K562 (cell line): ENCODE measurements at regions not wholly inside any gene's neighbourhood (a gene's known extent, or its start where the extent isn't known, plus 50 kb on each side); places are given as distances from the start of the nearest gene placed in this dataset.

Source experiments
- ATAC-seq: fragments of 200-7000 bp; cut with Tn5 transposase; 3 replicates; pipeline ENCODE4 v1.9.1; 2020; ENCODE audit warnings: moderate library complexity
- BruUV-seq: library from RNA; stranded (reverse); fragments of 400-500 nt; replicated peaks from 2 replicates; lab custom pipeline; 2021; lab: Mats Ljungman, UMichigan
- CTCF ChIA-PET: fragments of 300-600 bp; formaldehyde crosslinking; extraction: SDS; loops from one replicate; lab custom pipeline; 2021; ENCODE audit warnings: low intra/inter-chr PET ratio; lab: Yijun Ruan, JAX
- POLR2A ChIA-PET: fragments of 300-600, 350-650 bp; sonication (Branson Sonifier 250); formaldehyde crosslinking; extraction: SDS; loops from one replicate; lab custom pipeline; 2021; ENCODE audit warnings: antibody characterized with exemption, inconsistent platforms; lab: Yijun Ruan, JAX
- DNase-seq, 4 experiments: peaks; one replicate each; pipeline versions ENCODE4 v3.0.0 to v3.0.0-alpha.2; 2011 to 2018; ENCODE audit warnings: low spot score in 3 of 4, mixed read lengths in 3 of 4; ENCODE audit errors: extremely low read depth in 1 of 4
- FAIRE-seq: peaks from 2 replicates; lab custom pipeline; 2011; peaks lifted over from hg19 to GRCh38; lab: Jason Lieb, UNC
- H2AFZ ChIP-seq: 2 replicates; pipeline ENCODE4 v1.6.0; 2011; ENCODE audit warnings: low read depth, low read length, control low read depth, inconsistent platforms
- H3K27ac ChIP-seq: fragments of 200-600 bp; 3 replicates; pipeline ENCODE4 v1.8.0; 2011; ENCODE audit warnings: low read depth, mild to moderate bottlenecking, control low read depth, inconsistent platforms, low read length, moderate library complexity, mixed read lengths; ENCODE audit errors: extremely low read depth
- H3K27me3 ChIP-seq, 2 experiments: fragments of 300-600 bp in 1 of 2; 2 replicates in 1 of 2; 3 replicates in 1 of 2; pipeline versions ENCODE4 v1.6.0 to v1.8.0; 2011; ENCODE audit warnings: inconsistent platforms in 2 of 2, low read length in 2 of 2, mild to moderate bottlenecking in 1 of 2, mixed read lengths in 1 of 2, moderate library complexity in 1 of 2; ENCODE audit not compliant: control insufficient read depth in 2 of 2, insufficient read depth in 2 of 2
- H3K36me3 ChIP-seq: fragments of 300-600 bp; 3 replicates; pipeline ENCODE4 v1.8.0; 2011; ENCODE audit warnings: mild to moderate bottlenecking, low read length, inconsistent platforms; ENCODE audit not compliant: control insufficient read depth, insufficient read depth
- H3K4me1 ChIP-seq, 2 experiments: fragments of 200-600 bp in 1 of 2; replicated peaks in 1 of 2; 2 replicates in 1 of 2; 3 replicates in 1 of 2; pipeline versions ENCODE4 v1.5.1 to v1.8.0; 2011; ENCODE audit warnings: inconsistent platforms in 2 of 2, low read length in 2 of 2, mild to moderate bottlenecking in 1 of 2, mixed read lengths in 1 of 2, moderate library complexity in 1 of 2; ENCODE audit not compliant: control insufficient read depth in 2 of 2, insufficient read depth in 2 of 2
- H3K4me2 ChIP-seq: 2 replicates; pipeline ENCODE4 v1.6.1; 2011; ENCODE audit warnings: low read length, control low read depth, inconsistent platforms, mixed read lengths; ENCODE audit not compliant: insufficient read depth
- H3K4me3 ChIP-seq: fragments of 200-600 bp; sonication (generic), shearing (Covaris generic); 2 replicates; pipeline ENCODE4 v1.5.1; 2016; ENCODE audit warnings: control low read depth, inconsistent platforms
- H3K79me2 ChIP-seq: fragments of 200-600 bp; 3 replicates; pipeline ENCODE4 v1.8.0; 2011; ENCODE audit warnings: low read length, inconsistent platforms; ENCODE audit not compliant: control insufficient read depth, insufficient read depth
- H3K9ac ChIP-seq, 2 experiments: 2 replicates each; pipeline versions ENCODE4 v1.6.0 to v1.6.1; 2011; ENCODE audit warnings: low read depth in 2 of 2, low read length in 2 of 2, control low read depth in 1 of 2, inconsistent platforms in 1 of 2, mild to moderate bottlenecking in 1 of 2, mixed read lengths in 1 of 2; ENCODE audit not compliant: insufficient read depth in 1 of 2
- H3K9me1 ChIP-seq: one replicate; pipeline ENCODE4 v1.6.0; 2011; ENCODE audit warnings: inconsistent platforms, mild to moderate bottlenecking, low read length, moderate library complexity; ENCODE audit not compliant: control insufficient read depth, insufficient read depth
- H3K9me3 ChIP-seq: replicated peaks from 2 replicates; pipeline ENCODE4 v1.5.1; 2011; ENCODE audit warnings: low read depth, low read length, inconsistent platforms; ENCODE audit not compliant: control insufficient read depth, insufficient read depth
- H4K20me1 ChIP-seq: replicated peaks from 2 replicates; pipeline ENCODE4 v1.6.1; 2011; ENCODE audit warnings: low read length, inconsistent platforms, mixed read lengths; ENCODE audit not compliant: control insufficient read depth, insufficient read depth
- EZH2 ChIP-seq: IDR thresholded peaks from 2 replicates; pipeline ENCODE4 v1.6.1; 2012; ENCODE audit warnings: low read depth, mild to moderate bottlenecking, inconsistent platforms, low read length, borderline replicate concordance
- ILK ChIP-seq: fragments of 450-650 bp; IDR thresholded peaks from 2 replicates; pipeline ENCODE4 v1.6.1; 2016; ENCODE audit warnings: missing genetic modification characterization, low read depth, mild to moderate bottlenecking, missing compliant biosample characterization, moderate library complexity, borderline replicate concordance
- POLR2G ChIP-seq: fragments of 200-400 bp; formaldehyde crosslinking; IDR thresholded peaks from 2 replicates; pipeline ENCODE4 v1.6.1; 2017; ENCODE audit warnings: low read depth, mild to moderate bottlenecking, antibody characterized with exemption, low read length, moderate library complexity
- SRSF1 ChIP-seq: fragments of 200-400 bp; formaldehyde crosslinking; IDR thresholded peaks from 2 replicates; pipeline ENCODE4 v1.6.1; 2017; ENCODE audit warnings: mild to moderate bottlenecking, low read depth, low read length, moderate library complexity
- SUPT5H ChIP-seq: fragments of 450-650 bp; IDR thresholded peaks from 2 replicates; pipeline ENCODE4 v1.6.1; 2016
- ZC3H4 ChIP-seq: sonication (generic); formaldehyde crosslinking; IDR thresholded peaks from 2 replicates; pipeline ENCODE4 v1.9.0; 2021; ENCODE audit warnings: missing genetic modification reagents, borderline replicate concordance
- ZNF23 ChIP-seq: fragments of 250-450 bp; sonication (Bioruptor Pico); IDR thresholded peaks from 2 replicates; pipeline ENCODE4 v1.4.0; 2020; ENCODE audit warnings: mild to moderate bottlenecking
- ZNF696 ChIP-seq: fragments of 250-450 bp; sonication (Bioruptor Pico); conservative IDR thresholded peaks from 2 replicates; pipeline ENCODE4 v1.4.0; 2020; ENCODE audit warnings: mild to moderate bottlenecking, moderate library complexity
- ZNF76 ChIP-seq: fragments of 250-450 bp; sonication (Bioruptor Pico); IDR thresholded peaks from 2 replicates; pipeline ENCODE4 v1.4.0; 2020; ENCODE audit warnings: mild to moderate bottlenecking, moderate library complexity, borderline replicate concordance
- ZNF764 ChIP-seq: fragments of 250-450 bp; sonication (Bioruptor Pico); IDR thresholded peaks from 2 replicates; pipeline ENCODE4 v1.4.0; 2020; ENCODE audit warnings: low read depth, mild to moderate bottlenecking, moderate library complexity
- ZNF77 ChIP-seq: fragments of 250-450 bp; sonication (Bioruptor Pico); IDR thresholded peaks from 2 replicates; pipeline ENCODE4 v1.5.0; 2020
- WGBS: fragments of 100-300 bp; shearing (Covaris generic); methylation state at CpG from one replicate; pipeline ENCODE4 v1.1.6; 2016; ENCODE audit warnings: low coverage, mixed read lengths; ENCODE audit not compliant: insufficient coverage; ENCODE audit errors: missing lambda C conversion rate; 5-methylcytosine and 5-hydroxymethylcytosine counted together
- in situ Hi-C: fragments of 300-500 bp; cut with MboI; formaldehyde crosslinking; loops from 4 replicates; pipeline ENCODE4 v1.15.0; 2018; ENCODE audit warnings: inconsistent platforms, mixed read lengths
- intact Hi-C: fragments of 100-400 bp; cut with micrococcal nuclease; formaldehyde crosslinking; loops from 2 replicates; pipeline ENCODE4 v1.14.2; 2022
- TF ChIP-seq, protein P1 (sequence below): fragments of 450-650 bp; formaldehyde crosslinking; IDR thresholded peaks from 2 replicates; pipeline ENCODE4 v1.4.0; 2022; ENCODE audit warnings: missing genetic modification characterization
- TF ChIP-seq, protein P2 (sequence below), 2 experiments: fragments of 450-650 bp in 1 of 2; sonication (generic) in 1 of 2; formaldehyde crosslinking in 1 of 2; IDR thresholded peaks in 1 of 2; conservative IDR thresholded peaks in 1 of 2; 2 replicates each; pipeline versions ENCODE4 v1.6.1 to v1.8.1; 2016 to 2023; ENCODE audit warnings: mild to moderate bottlenecking in 2 of 2, moderate library complexity in 2 of 2, inconsistent platforms in 1 of 2, missing genetic modification reagents in 1 of 2
- TF ChIP-seq, protein P3 (sequence below): fragments of 450-650 bp; IDR thresholded peaks from 2 replicates; pipeline ENCODE4 v1.6.1; 2016; ENCODE audit warnings: borderline replicate concordance
- TF ChIP-seq, protein P4 (sequence below), 3 experiments: IDR thresholded peaks in 2 of 3; conservative IDR thresholded peaks in 1 of 3; 2 replicates each; pipeline ENCODE4 v1.5.1; 2011 to 2012; ENCODE audit warnings: low read length in 3 of 3, mild to moderate bottlenecking in 3 of 3, control low read depth in 2 of 3, improper control_type of control experiment in 1 of 3, inconsistent platforms in 1 of 3, low read depth in 1 of 3, mixed read lengths in 1 of 3, moderate library complexity in 1 of 3; ENCODE audit not compliant: insufficient read depth in 2 of 3

- Histone ChIP-seq H3K4me2 (peak overlapping the region; percentile 67), H3K27ac (peak overlapping the region; percentile 43; the same call in 2 of the 3 replicates), H3K9me3 (no peaks in the 10 kb centered on the region), H3K9ac (peak overlapping the region; percentile 51 to 80), H3K4me3 (peak overlapping the region; percentile 33), H3K36me3 (peaks cover 8% of the 10 kb centered on the region; the same call in 1 of the 3 replicates), H4K20me1 (peaks cover 17% of the 10 kb centered on the region; the same call in 1 of the 2 replicates), H3K79me2 (no peaks in the 10 kb centered on the region), H3K27me3 (peaks cover 43 to 45% of the 10 kb centered on the region in 2 experiments), H3K9me1 (peaks cover 5% of the 10 kb centered on the region), H2AFZ (peak overlapping the region; percentile 52), H3K4me1 (peaks cover 0 to 9% of the 10 kb centered on the region in 2 experiments; a peak in 3 of 5 replicates)
- intact Hi-C loops (no loop called here), in situ Hi-C loops (no loop called here)
- DNase-seq = no peak
- POLR2A ChIA-PET = interaction anchor here (0.6 to 1.7 kb wide), 18 partner anchors 8 to 477 kb away, joined by 3 to 16 read pairs (median 4); no protein-coding TSS in a partner anchor
- 32% methylated on average over 12 of the region's 12 CpGs for WGBS
- no peak for FAIRE-seq
- TSS peak; percentile 78 for BruUV-seq
- CTCF ChIA-PET = interaction anchor here (1.4 kb wide), 1 partner anchor 10 kb away, joined by 5 read pairs; no protein-coding TSS in a partner anchor
- no peak for ATAC-seq
- TF ChIP-seq ZNF696 (CRISPR knock-in tag) (no peak), SUPT5H (peak; percentile 73; the same call in 1 of the 2 replicates), ZC3H4 (peak; percentile 96; the same call in 1 of the 2 replicates), POLR2G (peak; percentile 85), ZNF23 (CRISPR knock-in tag) (peak; percentile 57; the same call in 1 of the 2 replicates), SRSF1 (no peak), ZNF76 (CRISPR knock-in tag) (peak; percentile 79; the same call in 1 of the 2 replicates), ZNF764 (CRISPR knock-in tag) (0 out of 2 replicates have a peak, but pooled peaks have one; percentile 27), ILK (tag) (no peak), ZNF77 (CRISPR knock-in tag) (no peak), EZH2 (0 out of 2 replicates have a peak, but pooled peaks have one; percentile 25)
- TF ChIP-seq, protein P1, sequence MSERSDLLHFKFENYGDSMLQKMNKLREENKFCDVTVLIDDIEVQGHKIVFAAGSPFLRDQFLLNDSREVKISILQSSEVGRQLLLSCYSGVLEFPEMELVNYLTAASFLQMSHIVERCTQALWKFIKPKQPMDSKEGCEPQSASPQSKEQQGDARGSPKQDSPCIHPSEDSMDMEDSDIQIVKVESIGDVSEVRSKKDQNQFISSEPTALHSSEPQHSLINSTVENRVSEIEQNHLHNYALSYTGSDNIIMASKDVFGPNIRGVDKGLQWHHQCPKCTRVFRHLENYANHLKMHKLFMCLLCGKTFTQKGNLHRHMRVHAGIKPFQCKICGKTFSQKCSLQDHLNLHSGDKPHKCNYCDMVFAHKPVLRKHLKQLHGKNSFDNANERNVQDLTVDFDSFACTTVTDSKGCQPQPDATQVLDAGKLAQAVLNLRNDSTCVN (CRISPR knock-in tag) = peak; percentile 92
- TF ChIP-seq, protein P2, sequence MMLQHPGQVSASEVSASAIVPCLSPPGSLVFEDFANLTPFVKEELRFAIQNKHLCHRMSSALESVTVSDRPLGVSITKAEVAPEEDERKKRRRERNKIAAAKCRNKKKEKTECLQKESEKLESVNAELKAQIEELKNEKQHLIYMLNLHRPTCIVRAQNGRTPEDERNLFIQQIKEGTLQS (IDR thresholded peaks at IDR 0.05) = no peak
- TF ChIP-seq, protein P2 (CRISPR knock-in tag; conservative IDR thresholded peaks at IDR 0.05) = 0 out of 2 replicates have a peak, but pooled peaks have one; percentile 36
- TF ChIP-seq, protein P3, sequence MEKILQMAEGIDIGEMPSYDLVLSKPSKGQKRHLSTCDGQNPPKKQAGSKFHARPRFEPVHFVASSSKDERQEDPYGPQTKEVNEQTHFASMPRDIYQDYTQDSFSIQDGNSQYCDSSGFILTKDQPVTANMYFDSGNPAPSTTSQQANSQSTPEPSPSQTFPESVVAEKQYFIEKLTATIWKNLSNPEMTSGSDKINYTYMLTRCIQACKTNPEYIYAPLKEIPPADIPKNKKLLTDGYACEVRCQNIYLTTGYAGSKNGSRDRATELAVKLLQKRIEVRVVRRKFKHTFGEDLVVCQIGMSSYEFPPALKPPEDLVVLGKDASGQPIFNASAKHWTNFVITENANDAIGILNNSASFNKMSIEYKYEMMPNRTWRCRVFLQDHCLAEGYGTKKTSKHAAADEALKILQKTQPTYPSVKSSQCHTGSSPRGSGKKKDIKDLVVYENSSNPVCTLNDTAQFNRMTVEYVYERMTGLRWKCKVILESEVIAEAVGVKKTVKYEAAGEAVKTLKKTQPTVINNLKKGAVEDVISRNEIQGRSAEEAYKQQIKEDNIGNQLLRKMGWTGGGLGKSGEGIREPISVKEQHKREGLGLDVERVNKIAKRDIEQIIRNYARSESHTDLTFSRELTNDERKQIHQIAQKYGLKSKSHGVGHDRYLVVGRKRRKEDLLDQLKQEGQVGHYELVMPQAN = peak; percentile 56
- TF ChIP-seq, protein P4, sequence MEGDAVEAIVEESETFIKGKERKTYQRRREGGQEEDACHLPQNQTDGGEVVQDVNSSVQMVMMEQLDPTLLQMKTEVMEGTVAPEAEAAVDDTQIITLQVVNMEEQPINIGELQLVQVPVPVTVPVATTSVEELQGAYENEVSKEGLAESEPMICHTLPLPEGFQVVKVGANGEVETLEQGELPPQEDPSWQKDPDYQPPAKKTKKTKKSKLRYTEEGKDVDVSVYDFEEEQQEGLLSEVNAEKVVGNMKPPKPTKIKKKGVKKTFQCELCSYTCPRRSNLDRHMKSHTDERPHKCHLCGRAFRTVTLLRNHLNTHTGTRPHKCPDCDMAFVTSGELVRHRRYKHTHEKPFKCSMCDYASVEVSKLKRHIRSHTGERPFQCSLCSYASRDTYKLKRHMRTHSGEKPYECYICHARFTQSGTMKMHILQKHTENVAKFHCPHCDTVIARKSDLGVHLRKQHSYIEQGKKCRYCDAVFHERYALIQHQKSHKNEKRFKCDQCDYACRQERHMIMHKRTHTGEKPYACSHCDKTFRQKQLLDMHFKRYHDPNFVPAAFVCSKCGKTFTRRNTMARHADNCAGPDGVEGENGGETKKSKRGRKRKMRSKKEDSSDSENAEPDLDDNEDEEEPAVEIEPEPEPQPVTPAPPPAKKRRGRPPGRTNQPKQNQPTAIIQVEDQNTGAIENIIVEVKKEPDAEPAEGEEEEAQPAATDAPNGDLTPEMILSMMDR (IDR thresholded peaks at IDR 0.05 in 2 of 3, conservative IDR thresholded peaks at IDR 0.05 in 1 of 3; ENCODE audit: insufficient read depth in 2 of 3, low read depth in 1 of 3, low read length in 3 of 3) = 0 out of 6 replicates have a peak, but pooled peaks of 2 of the 3 experiments have one; percentile 3 to 12
Observed at GRCh38 chr22:20656516-20656901, 117.4 kb upstream of the SERPIND1 start.
